HG03135 (cell line): ENCODE measurements at regions not wholly inside any gene's neighbourhood (a gene's known extent, or its start where the extent isn't known, plus 50 kb on each side); places are given as distances from the start of the nearest gene placed in this dataset.

Experiments used
- ATAC-seq: cut with Tn5 transposase; IDR thresholded peaks from one replicate; pipeline ENCODE4 v1.9.1; 2021; ENCODE audit warnings: mild to moderate bottlenecking, moderate library complexity; ENCODE audit not compliant: unreplicated experiment

- no peak for ATAC-seq
Measured at GRCh38 chr5:144582066-144582465, 411.4 kb downstream of the KCTD16 start.

GRCh38 chr5:144581044-144581443, 410.4 kb downstream of the KCTD16 start:
- ATAC-seq = no peak

GRCh38 chr5:144577676-144578075, 407.0 kb downstream of the KCTD16 start:
- ATAC-seq = no peak

GRCh38 chr5:144575736-144576135, 405.1 kb downstream of the KCTD16 start:
- no peak for ATAC-seq

GRCh38 chr5:144567421-144567780, 396.7 kb downstream of the KCTD16 start:
- no peak for ATAC-seq

- ATAC-seq = no peak
Measured at GRCh38 chr5:144566747-144567420, 396.2 kb downstream of the KCTD16 start.

- ATAC-seq = no peak
Measured at GRCh38 chr5:144549580-144549979, 378.9 kb downstream of the KCTD16 start.

GRCh38 chr5:144548936-144549335, 378.3 kb downstream of the KCTD16 start:
- ATAC-seq = no peak

- no peak for ATAC-seq
Measured at GRCh38 chr5:144547098-144547499, 376.4 kb downstream of the KCTD16 start.

GRCh38 chr5:144538845-144539244, 368.2 kb downstream of the KCTD16 start:
- ATAC-seq = no peak
